ENCODE measurements at regions not wholly inside any gene's neighbourhood (a gene's known extent, or its start where the extent isn't known, plus 50 kb on each side); places are given as distances from the start of the nearest gene placed in this dataset.

GRCh38 chr11:109609454-109610185 lies 187.6 kb downstream of the C11orf87 start:
- H3K4me1 ChIP-seq (ENCODE audit: control insufficient read depth, insufficient read depth, low read length, poor library complexity, severe bottlenecking): peaks cover 5% of the 10 kb centered on the region
- H3K27ac ChIP-seq (ENCODE audit: low read depth, low read length, severe bottlenecking): no peak overlapping the region
- no peaks in the 10 kb centered on the region for H3K36me3 ChIP-seq (ENCODE audit: control insufficient read depth, insufficient read depth, low read length)
- H3K9me3 ChIP-seq (ENCODE audit: control insufficient read depth, low read length): no peaks in the 10 kb centered on the region
- H3K4me3 ChIP-seq (ENCODE audit: extremely low read depth, insufficient read depth, low read length, poor library complexity, severe bottlenecking): no peak overlapping the region
- no CpG with 5 or more reads among the region's 1 CpG for WGBS, 2 experiments (ENCODE audit: insufficient coverage in 2 of 2)

- Histone ChIP-seq H3K9me3 (ENCODE audit: control insufficient read depth, low read length) (no peaks in the 10 kb centered on the region), H3K4me3 (ENCODE audit: extremely low read depth, insufficient read depth, low read length, poor library complexity, severe bottlenecking) (no peak overlapping the region), H3K4me1 (ENCODE audit: control insufficient read depth, insufficient read depth, low read length, poor library complexity, severe bottlenecking) (peaks cover 5% of the 10 kb centered on the region), H3K36me3 (ENCODE audit: control insufficient read depth, insufficient read depth, low read length) (no peaks in the 10 kb centered on the region), H3K27ac (ENCODE audit: low read depth, low read length, severe bottlenecking) (no peak overlapping the region)
- 60 to 80% methylated on average over 1 of the region's 3 CpGs for WGBS, 2 experiments (ENCODE audit: insufficient coverage in 2 of 2)
These were observed 190.5 kb downstream of the C11orf87 start for GRCh38 chr11:109612496-109612895.

- 70 to 78% methylated on average over 2 to 3 of the region's 4 CpGs for WGBS, 2 experiments (ENCODE audit: insufficient coverage in 2 of 2)
- Histone ChIP-seq H3K36me3 (ENCODE audit: control insufficient read depth, insufficient read depth, low read length) (no peaks in the 10 kb centered on the region), H3K9me3 (ENCODE audit: control insufficient read depth, low read length) (no peaks in the 10 kb centered on the region), H3K4me1 (ENCODE audit: control insufficient read depth, insufficient read depth, low read length, poor library complexity, severe bottlenecking) (no peaks in the 10 kb centered on the region), H3K4me3 (ENCODE audit: extremely low read depth, insufficient read depth, low read length, poor library complexity, severe bottlenecking) (no peak overlapping the region), H3K27ac (ENCODE audit: low read depth, low read length, severe bottlenecking) (no peak overlapping the region)
These were observed 197.5 kb downstream of the C11orf87 start for GRCh38 chr11:109619498-109619897.

- Histone ChIP-seq H3K27ac (ENCODE audit: low read depth, low read length, severe bottlenecking) (no peak overlapping the region), H3K4me1 (ENCODE audit: control insufficient read depth, insufficient read depth, low read length, poor library complexity, severe bottlenecking) (no peaks in the 10 kb centered on the region), H3K4me3 (ENCODE audit: extremely low read depth, insufficient read depth, low read length, poor library complexity, severe bottlenecking) (no peak overlapping the region), H3K36me3 (ENCODE audit: control insufficient read depth, insufficient read depth, low read length) (no peaks in the 10 kb centered on the region), H3K9me3 (ENCODE audit: control insufficient read depth, low read length) (no peaks in the 10 kb centered on the region)
- no CpG with 5 or more reads among the region's 1 CpG for WGBS, 2 experiments (ENCODE audit: insufficient coverage in 2 of 2)
These were observed 207.7 kb downstream of the C11orf87 start for GRCh38 chr11:109629734-109630133.

GRCh38 chr11:109641549-109641948 lies 219.6 kb downstream of the C11orf87 start:
- Histone ChIP-seq H3K4me3 (ENCODE audit: extremely low read depth, insufficient read depth, low read length, poor library complexity, severe bottlenecking) (no peak overlapping the region), H3K4me1 (ENCODE audit: control insufficient read depth, insufficient read depth, low read length, poor library complexity, severe bottlenecking) (no peaks in the 10 kb centered on the region), H3K36me3 (ENCODE audit: control insufficient read depth, insufficient read depth, low read length) (no peaks in the 10 kb centered on the region), H3K27ac (ENCODE audit: low read depth, low read length, severe bottlenecking) (no peak overlapping the region), H3K9me3 (ENCODE audit: control insufficient read depth, low read length) (no peaks in the 10 kb centered on the region)
- 38 to 43% methylated on average over 6 of the region's 9 CpGs for WGBS, 2 experiments (ENCODE audit: insufficient coverage in 2 of 2)

GRCh38 chr11:109644152-109644551 lies 222.2 kb downstream of the C11orf87 start:
- 20 to 67% methylated on average over 1 of the region's 2 CpGs for WGBS, 2 experiments (ENCODE audit: insufficient coverage in 2 of 2)

GRCh38 chr11:109648804-109649203 lies 226.8 kb downstream of the C11orf87 start:
- Histone ChIP-seq H3K36me3 (ENCODE audit: control insufficient read depth, insufficient read depth, low read length) (no peaks in the 10 kb centered on the region), H3K4me3 (ENCODE audit: extremely low read depth, insufficient read depth, low read length, poor library complexity, severe bottlenecking) (no peak overlapping the region), H3K9me3 (ENCODE audit: control insufficient read depth, low read length) (no peaks in the 10 kb centered on the region), H3K4me1 (ENCODE audit: control insufficient read depth, insufficient read depth, low read length, poor library complexity, severe bottlenecking) (no peaks in the 10 kb centered on the region), H3K27ac (ENCODE audit: low read depth, low read length, severe bottlenecking) (no peak overlapping the region)

More at GRCh38 chr11:109644152-109644551, 222.2 kb downstream of the C11orf87 start:
- no peak overlapping the region for H3K27ac ChIP-seq (ENCODE audit: low read depth, low read length, severe bottlenecking)
- H3K4me3 ChIP-seq (ENCODE audit: extremely low read depth, insufficient read depth, low read length, poor library complexity, severe bottlenecking): no peak overlapping the region
- no peaks in the 10 kb centered on the region for H3K36me3 ChIP-seq (ENCODE audit: control insufficient read depth, insufficient read depth, low read length)
- no peaks in the 10 kb centered on the region for H3K4me1 ChIP-seq (ENCODE audit: control insufficient read depth, insufficient read depth, low read length, poor library complexity, severe bottlenecking)
- H3K9me3 ChIP-seq (ENCODE audit: control insufficient read depth, low read length): no peaks in the 10 kb centered on the region

- Histone ChIP-seq H3K27ac (ENCODE audit: low read depth, low read length, severe bottlenecking) (no peak overlapping the region), H3K4me1 (ENCODE audit: control insufficient read depth, insufficient read depth, low read length, poor library complexity, severe bottlenecking) (no peaks in the 10 kb centered on the region), H3K36me3 (ENCODE audit: control insufficient read depth, insufficient read depth, low read length) (no peaks in the 10 kb centered on the region), H3K9me3 (ENCODE audit: control insufficient read depth, low read length) (no peaks in the 10 kb centered on the region), H3K4me3 (ENCODE audit: extremely low read depth, insufficient read depth, low read length, poor library complexity, severe bottlenecking) (no peak overlapping the region)
- WGBS, 2 experiments (ENCODE audit: insufficient coverage in 2 of 2): no CpG with 5 or more reads among the region's 2 CpGs
These were observed 232.1 kb downstream of the C11orf87 start for GRCh38 chr11:109654091-109654490.

- H3K36me3 ChIP-seq (ENCODE audit: control insufficient read depth, insufficient read depth, low read length): no peaks in the 10 kb centered on the region
- H3K4me1 ChIP-seq (ENCODE audit: control insufficient read depth, insufficient read depth, low read length, poor library complexity, severe bottlenecking): no peaks in the 10 kb centered on the region
- 81% methylated on average over 3 of the region's 4 CpGs; no CpG with 5 or more reads in 1 of the 2 experiments for whole genome bisulfite sequencing, 2 experiments (ENCODE audit: insufficient coverage in 2 of 2)
- no peak overlapping the region for H3K27ac ChIP-seq (ENCODE audit: low read depth, low read length, severe bottlenecking)
- no peak overlapping the region for H3K4me3 ChIP-seq (ENCODE audit: extremely low read depth, insufficient read depth, low read length, poor library complexity, severe bottlenecking)
- no peaks in the 10 kb centered on the region for H3K9me3 ChIP-seq (ENCODE audit: control insufficient read depth, low read length)
These were observed 236.2 kb downstream of the C11orf87 start for GRCh38 chr11:109658190-109658589.

- WGBS, 2 experiments (ENCODE audit: insufficient coverage in 2 of 2): 85 to 100% methylated on average over 2 of the region's 2 CpGs
- H3K4me1 ChIP-seq (ENCODE audit: control insufficient read depth, insufficient read depth, low read length, poor library complexity, severe bottlenecking): no peaks in the 10 kb centered on the region
- H3K27ac ChIP-seq (ENCODE audit: low read depth, low read length, severe bottlenecking): no peak overlapping the region
- H3K4me3 ChIP-seq (ENCODE audit: extremely low read depth, insufficient read depth, low read length, poor library complexity, severe bottlenecking): no peak overlapping the region
- no peaks in the 10 kb centered on the region for H3K9me3 ChIP-seq (ENCODE audit: control insufficient read depth, low read length)
- no peaks in the 10 kb centered on the region for H3K36me3 ChIP-seq (ENCODE audit: control insufficient read depth, insufficient read depth, low read length)
These were observed 245.7 kb downstream of the C11orf87 start for GRCh38 chr11:109667719-109668118.

- H3K4me1 ChIP-seq (ENCODE audit: control insufficient read depth, insufficient read depth, low read length, poor library complexity, severe bottlenecking): no peaks in the 10 kb centered on the region
- no peak overlapping the region for H3K27ac ChIP-seq (ENCODE audit: low read depth, low read length, severe bottlenecking)
- no peaks in the 10 kb centered on the region for H3K36me3 ChIP-seq (ENCODE audit: control insufficient read depth, insufficient read depth, low read length)
- no peaks in the 10 kb centered on the region for H3K9me3 ChIP-seq (ENCODE audit: control insufficient read depth, low read length)
- H3K4me3 ChIP-seq (ENCODE audit: extremely low read depth, insufficient read depth, low read length, poor library complexity, severe bottlenecking): no peak overlapping the region
- WGBS, 2 experiments (ENCODE audit: insufficient coverage in 2 of 2): 83 to 93% methylated on average over 1 to 2 of the region's 2 CpGs
These were observed 247.1 kb downstream of the C11orf87 start for GRCh38 chr11:109668973-109669634.

Data from mesodermal cell (in vitro differentiated cells).